ENCODE measurements at regions not wholly inside any gene's neighbourhood (a gene's known extent, or its start where the extent isn't known, plus 50 kb on each side); places are given as distances from the start of the nearest gene placed in this dataset.

DNA sequence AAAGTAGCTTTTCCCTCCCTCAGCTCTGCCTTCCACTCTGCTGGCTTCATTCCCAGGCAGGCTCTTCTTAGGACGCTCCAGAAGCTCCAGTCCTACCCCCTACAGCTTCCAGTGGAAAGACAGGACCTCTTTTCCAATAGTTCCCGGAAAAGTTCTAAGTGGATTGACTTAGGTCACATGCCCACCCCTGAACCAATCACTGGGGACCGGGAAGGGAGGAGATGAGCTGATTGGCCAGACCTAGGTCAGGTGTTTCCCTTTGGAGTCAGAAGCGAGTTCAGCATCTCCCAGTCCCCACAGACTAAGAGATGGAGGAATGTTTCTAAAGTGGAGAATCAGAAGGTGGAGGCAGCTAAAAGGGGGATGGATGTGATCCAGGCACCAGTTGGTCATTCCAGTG is 62.9 kb upstream of the KCNG1 start:
- no peaks in the 10 kb centered on the region for H4K20me1 ChIP-seq (ENCODE audit: insufficient read depth, low read length)
- no peak overlapping the region for H3K27ac ChIP-seq (ENCODE audit: low read length)
- H3K9ac ChIP-seq (ENCODE audit: low read length): no peak overlapping the region
- H3K79me2 ChIP-seq (ENCODE audit: low read length): no peaks in the 10 kb centered on the region
- no peaks in the 10 kb centered on the region for H3F3A ChIP-seq (ENCODE audit: insufficient read depth, low read length)
- H2AFZ ChIP-seq (ENCODE audit: low read length): no peak overlapping the region
- DNase-seq: no peak
- H3K36me3 ChIP-seq (replicated peaks; ENCODE audit: insufficient read depth, low read length): no peaks in the 10 kb centered on the region
- no peak overlapping the region for H3K4me2 ChIP-seq (ENCODE audit: low read depth, low read length)
- no peaks in the 10 kb centered on the region for H3K27me3 ChIP-seq (replicated peaks; ENCODE audit: insufficient read depth, low read length)
- no peaks in the 10 kb centered on the region for H3K9me2 ChIP-seq (replicated peaks; ENCODE audit: insufficient read depth, low read length)
- no peaks in the 10 kb centered on the region for H3K4me1 ChIP-seq (ENCODE audit: low read length)
- no peaks in the 10 kb centered on the region for H3K9me3 ChIP-seq (replicated peaks; ENCODE audit: insufficient read depth, low read length)
- TF ChIP-seq EZH2 (optimal IDR thresholded peaks at IDR 0.05; ENCODE audit: low read depth, low read length) (no peak), EZH2phosphoT487 (IDR thresholded peaks at IDR 0.05; ENCODE audit: low read length) (no peak)
- TF ChIP-seq, protein P1, sequence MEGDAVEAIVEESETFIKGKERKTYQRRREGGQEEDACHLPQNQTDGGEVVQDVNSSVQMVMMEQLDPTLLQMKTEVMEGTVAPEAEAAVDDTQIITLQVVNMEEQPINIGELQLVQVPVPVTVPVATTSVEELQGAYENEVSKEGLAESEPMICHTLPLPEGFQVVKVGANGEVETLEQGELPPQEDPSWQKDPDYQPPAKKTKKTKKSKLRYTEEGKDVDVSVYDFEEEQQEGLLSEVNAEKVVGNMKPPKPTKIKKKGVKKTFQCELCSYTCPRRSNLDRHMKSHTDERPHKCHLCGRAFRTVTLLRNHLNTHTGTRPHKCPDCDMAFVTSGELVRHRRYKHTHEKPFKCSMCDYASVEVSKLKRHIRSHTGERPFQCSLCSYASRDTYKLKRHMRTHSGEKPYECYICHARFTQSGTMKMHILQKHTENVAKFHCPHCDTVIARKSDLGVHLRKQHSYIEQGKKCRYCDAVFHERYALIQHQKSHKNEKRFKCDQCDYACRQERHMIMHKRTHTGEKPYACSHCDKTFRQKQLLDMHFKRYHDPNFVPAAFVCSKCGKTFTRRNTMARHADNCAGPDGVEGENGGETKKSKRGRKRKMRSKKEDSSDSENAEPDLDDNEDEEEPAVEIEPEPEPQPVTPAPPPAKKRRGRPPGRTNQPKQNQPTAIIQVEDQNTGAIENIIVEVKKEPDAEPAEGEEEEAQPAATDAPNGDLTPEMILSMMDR (IDR thresholded peaks at IDR 0.05; ENCODE audit: low read length): no peak
- no peak overlapping the region for H3K4me3 ChIP-seq (ENCODE audit: low read length)

DNA sequence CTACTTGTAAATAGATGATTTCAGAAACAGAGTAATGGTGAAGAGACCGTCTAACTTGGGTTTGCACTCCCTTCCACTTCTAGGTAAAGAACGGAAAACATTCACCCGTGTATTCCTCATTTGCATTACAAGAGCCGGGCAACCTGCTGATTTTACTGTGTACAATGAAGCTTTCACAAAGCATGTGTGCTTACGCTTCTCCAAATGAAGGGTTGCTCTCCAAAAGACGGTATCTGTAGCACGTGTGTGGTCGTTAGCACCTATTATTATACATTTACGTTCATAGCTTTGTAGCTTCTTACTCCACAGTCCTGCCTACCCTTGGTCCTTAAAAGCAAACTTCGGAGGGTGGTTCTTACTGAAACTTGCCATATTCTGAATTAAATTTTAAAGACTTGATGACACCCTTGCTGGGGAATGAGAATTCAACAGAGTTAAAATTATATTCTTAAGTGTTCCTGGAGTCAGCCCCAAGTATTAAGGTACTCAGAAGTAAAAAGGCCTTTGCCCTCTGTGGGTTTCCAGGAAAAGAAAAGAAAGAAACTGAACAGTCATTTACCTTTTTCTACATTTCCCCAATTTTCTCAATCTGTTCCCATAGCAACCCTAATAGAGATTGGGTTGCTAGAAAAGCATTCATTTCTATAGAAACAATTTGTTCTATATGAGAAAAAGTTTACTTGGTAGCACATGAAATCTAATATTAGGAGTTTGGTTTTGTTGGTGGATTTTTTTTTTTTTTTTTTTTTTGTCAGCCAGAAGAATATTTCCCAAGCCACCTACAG is 61.9 kb upstream of the KCNG1 start:
- no peaks in the 10 kb centered on the region for H3K27me3 ChIP-seq (replicated peaks; ENCODE audit: insufficient read depth, low read length)
- H3F3A ChIP-seq (ENCODE audit: insufficient read depth, low read length): no peaks in the 10 kb centered on the region
- no peak overlapping the region for H2AFZ ChIP-seq (ENCODE audit: low read length)

DNA sequence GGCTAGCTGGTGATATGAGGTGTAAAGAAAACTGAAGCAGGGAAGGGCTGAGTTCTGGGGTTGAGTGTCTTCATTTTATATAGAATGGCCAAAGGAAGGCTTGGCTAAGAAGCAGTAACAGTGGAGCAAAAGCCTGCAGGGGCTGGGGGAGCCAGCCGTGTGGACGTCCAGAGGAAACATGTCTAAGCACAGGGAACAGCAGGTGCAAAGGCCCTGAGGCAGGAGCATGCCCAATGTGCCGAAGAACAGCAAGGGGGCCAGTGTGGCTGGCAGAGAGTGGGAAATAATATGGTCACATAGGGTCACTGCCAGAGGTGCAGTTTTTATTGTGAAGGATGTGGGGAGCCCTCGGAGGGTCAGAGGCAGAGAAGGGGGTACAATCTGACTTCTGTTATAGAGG is 60.5 kb upstream of the KCNG1 start:
- no peaks in the 10 kb centered on the region for H3K27me3 ChIP-seq (replicated peaks; ENCODE audit: insufficient read depth, low read length)
- H3K9ac ChIP-seq (ENCODE audit: low read length): no peak overlapping the region
- H4K20me1 ChIP-seq (ENCODE audit: insufficient read depth, low read length): no peaks in the 10 kb centered on the region
- H3K79me2 ChIP-seq (ENCODE audit: low read length): no peaks in the 10 kb centered on the region
- H3K36me3 ChIP-seq (replicated peaks; ENCODE audit: insufficient read depth, low read length): no peaks in the 10 kb centered on the region
- H3K4me3 ChIP-seq (ENCODE audit: low read length): no peak overlapping the region
- no peaks in the 10 kb centered on the region for H3K9me3 ChIP-seq (replicated peaks; ENCODE audit: insufficient read depth, low read length)
- H2AFZ ChIP-seq (ENCODE audit: low read length): no peak overlapping the region
- DNase-seq: no peak
- H3K4me1 ChIP-seq (ENCODE audit: low read length): no peaks in the 10 kb centered on the region
- H3F3A ChIP-seq (ENCODE audit: insufficient read depth, low read length): no peaks in the 10 kb centered on the region
- no peak for TF ChIP-seq EZH2phosphoT487 (IDR thresholded peaks at IDR 0.05; ENCODE audit: low read length)
- no peak for TF ChIP-seq EZH2 (optimal IDR thresholded peaks at IDR 0.05; ENCODE audit: low read depth, low read length)
- TF ChIP-seq, protein P1 (IDR thresholded peaks at IDR 0.05; ENCODE audit: low read length): no peak
- H3K27ac ChIP-seq (ENCODE audit: low read length): no peak overlapping the region
- no peak overlapping the region for H3K4me2 ChIP-seq (ENCODE audit: low read depth, low read length)
- H3K9me2 ChIP-seq (replicated peaks; ENCODE audit: insufficient read depth, low read length): no peaks in the 10 kb centered on the region

More for the DNA sequence above, 61.9 kb upstream of the KCNG1 start:
- TF ChIP-seq EZH2 (optimal IDR thresholded peaks at IDR 0.05; ENCODE audit: low read depth, low read length): no peak
- TF ChIP-seq EZH2phosphoT487 (IDR thresholded peaks at IDR 0.05; ENCODE audit: low read length): no peak
- TF ChIP-seq, protein P1 (IDR thresholded peaks at IDR 0.05; ENCODE audit: low read length): no peak
- Histone ChIP-seq H4K20me1 (ENCODE audit: insufficient read depth, low read length) (no peaks in the 10 kb centered on the region), H3K9me3 (replicated peaks; ENCODE audit: insufficient read depth, low read length) (no peaks in the 10 kb centered on the region), H3K9me2 (replicated peaks; ENCODE audit: insufficient read depth, low read length) (no peaks in the 10 kb centered on the region), H3K4me2 (ENCODE audit: low read depth, low read length) (no peak overlapping the region), H3K4me1 (ENCODE audit: low read length) (no peaks in the 10 kb centered on the region), H3K9ac (ENCODE audit: low read length) (no peak overlapping the region), H3K27ac (ENCODE audit: low read length) (no peak overlapping the region), H3K79me2 (ENCODE audit: low read length) (no peaks in the 10 kb centered on the region), H3K36me3 (replicated peaks; ENCODE audit: insufficient read depth, low read length) (no peaks in the 10 kb centered on the region), H3K4me3 (ENCODE audit: low read length) (no peak overlapping the region)
- DNase-seq: no peak
